Activated T-helper 17 cell treated with anti-CD3 and anti-CD28 coated beads, Interleukin-2, amount 50 U/mL, for 72 hours (primary cell): ENCODE measurements at regions not wholly inside any gene's neighbourhood (a gene's known extent, or its start where the extent isn't known, plus 50 kb on each side); places are given as distances from the start of the nearest gene placed in this dataset.

Experiments
- ATAC-seq: fragments of 150-1000 bp; cut with Tn5 transposase; replicated peaks from 2 replicates; pipeline ENCODE4 v1.10.0; 2021; ENCODE audit warnings: mild to moderate bottlenecking, moderate library complexity
- H3K27ac Mint-ChIP-seq: one replicate; pipeline ENCODE4 v1.8.0; 2022; ENCODE audit warnings: mixed read lengths
- H3K27me3 Mint-ChIP-seq: one replicate; pipeline ENCODE4 v1.8.0; 2022; ENCODE audit warnings: mixed read lengths
- H3K36me3 Mint-ChIP-seq: one replicate; pipeline ENCODE4 v1.8.0; 2022; ENCODE audit warnings: low read depth, mild to moderate bottlenecking, mixed read lengths
- H3K4me1 Mint-ChIP-seq: one replicate; pipeline ENCODE4 v1.8.0; 2022; ENCODE audit warnings: mixed read lengths
- H3K4me3 Mint-ChIP-seq: one replicate; pipeline ENCODE4 v1.8.0; 2022; ENCODE audit warnings: mild to moderate bottlenecking, mixed read lengths
- H3K9me3 Mint-ChIP-seq: one replicate; pipeline ENCODE4 v1.8.0; 2022; ENCODE audit warnings: mixed read lengths

GRCh38 chr2:191738003-191738402 lies 60.1 kb downstream of the NABP1 start:
- no peaks in the 10 kb centered on the region for H3K9me3 Mint-ChIP-seq
- peaks cover 12% of the 10 kb centered on the region for H3K4me1 Mint-ChIP-seq
- H3K4me3 Mint-ChIP-seq = no peak overlapping the region
- H3K27me3 Mint-ChIP-seq = no peaks in the 10 kb centered on the region
- H3K27ac Mint-ChIP-seq = no peak overlapping the region
- H3K36me3 Mint-ChIP-seq = no peaks in the 10 kb centered on the region
- no peak for ATAC-seq

DNA sequence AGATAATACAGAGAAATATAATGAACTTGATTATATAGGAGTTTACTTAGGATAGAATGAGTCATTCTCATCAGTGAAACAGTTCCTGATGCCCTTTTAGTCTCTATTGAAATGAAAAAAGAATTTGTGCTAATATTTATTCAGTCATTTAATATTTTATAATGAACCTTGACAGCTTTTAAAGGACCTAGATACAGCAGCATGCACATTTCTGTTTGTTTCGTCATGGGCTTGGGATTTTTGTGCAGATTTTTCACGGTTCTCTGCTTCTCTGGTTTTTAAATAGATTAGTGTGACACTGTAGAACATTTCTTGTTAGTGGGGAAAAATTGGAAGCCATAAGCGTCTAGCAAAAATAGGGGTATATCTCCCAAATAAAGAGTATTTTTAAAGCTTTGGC lies 60.7 kb downstream of the NABP1 start:
- Mint-ChIP-seq H3K36me3 (no peaks in the 10 kb centered on the region), H3K27me3 (no peaks in the 10 kb centered on the region), H3K4me1 (peaks cover 12% of the 10 kb centered on the region), H3K9me3 (no peaks in the 10 kb centered on the region), H3K4me3 (no peak overlapping the region), H3K27ac (no peak overlapping the region)
- no peak for ATAC-seq

DNA sequence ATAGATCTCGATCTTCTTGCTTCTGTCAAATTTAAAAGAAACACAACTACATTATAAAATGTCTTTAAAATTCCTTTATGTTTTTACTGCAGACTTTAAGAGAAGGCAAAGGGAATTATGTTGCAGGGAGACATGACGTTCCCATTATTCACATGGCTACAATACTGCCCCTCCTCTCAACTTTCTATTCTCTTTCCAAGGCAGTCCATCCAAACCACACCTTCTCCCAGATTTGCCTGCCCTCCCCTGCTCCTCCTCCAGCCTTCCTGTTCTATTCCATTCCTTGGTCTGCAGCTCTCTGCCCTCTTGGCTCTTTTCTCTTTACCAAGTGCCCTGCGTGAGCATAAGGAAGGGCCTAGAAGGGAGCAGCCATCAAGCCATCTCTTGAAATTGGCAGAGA lies 61.3 kb downstream of the NABP1 start:
- Mint-ChIP-seq H3K9me3 (no peaks in the 10 kb centered on the region), H3K4me3 (no peak overlapping the region), H3K4me1 (peaks cover 12% of the 10 kb centered on the region), H3K27ac (peak overlapping the region; percentile 80), H3K27me3 (no peaks in the 10 kb centered on the region), H3K36me3 (no peaks in the 10 kb centered on the region)
- ATAC-seq = no peak

- Mint-ChIP-seq H3K36me3 (no peaks in the 10 kb centered on the region), H3K4me1 (peaks cover 12% of the 10 kb centered on the region), H3K4me3 (peak overlapping the region; percentile 43), H3K27me3 (peaks cover under 1% of the 10 kb centered on the region), H3K9me3 (no peaks in the 10 kb centered on the region), H3K27ac (peak overlapping the region; percentile 80)
- ATAC-seq = peak; percentile 96
These were observed 62.1 kb downstream of the NABP1 start for GRCh38 chr2:191740016-191740419.

- Mint-ChIP-seq H3K9me3 (no peaks in the 10 kb centered on the region), H3K4me3 (no peak overlapping the region), H3K27me3 (peaks cover 4% of the 10 kb centered on the region), H3K4me1 (peaks cover 12% of the 10 kb centered on the region), H3K36me3 (no peaks in the 10 kb centered on the region), H3K27ac (no peak overlapping the region)
- ATAC-seq = no peak
These were observed 62.8 kb downstream of the NABP1 start for GRCh38 chr2:191740759-191741158.

- H3K36me3 Mint-ChIP-seq = no peaks in the 10 kb centered on the region
- no peak overlapping the region for H3K27ac Mint-ChIP-seq
- H3K9me3 Mint-ChIP-seq = no peaks in the 10 kb centered on the region
- ATAC-seq = no peak
- H3K27me3 Mint-ChIP-seq = peaks cover 4% of the 10 kb centered on the region
- H3K4me3 Mint-ChIP-seq = no peak overlapping the region
- H3K4me1 Mint-ChIP-seq = peaks cover 10% of the 10 kb centered on the region
These were observed 68.6 kb downstream of the NABP1 start for GRCh38 chr2:191746346-191747169.

DNA sequence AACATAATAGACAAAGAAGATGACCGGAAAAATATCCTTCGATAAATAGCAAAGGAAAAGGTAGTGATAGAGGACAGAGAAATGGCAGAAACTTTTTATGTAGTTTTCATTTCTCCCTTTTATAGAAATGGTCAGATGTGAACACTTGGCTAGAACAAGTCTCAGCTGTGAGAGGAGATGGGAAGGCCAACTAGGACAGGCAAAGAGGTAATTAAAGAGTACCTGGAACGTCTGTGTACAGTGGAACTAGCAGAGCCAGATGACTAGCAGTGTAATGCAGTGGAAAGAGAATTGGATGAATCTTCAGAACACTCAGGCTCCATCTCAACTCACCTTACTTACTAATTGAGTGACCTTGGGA lies 69.2 kb downstream of the NABP1 start:
- H3K4me3 Mint-ChIP-seq = no peak overlapping the region
- no peaks in the 10 kb centered on the region for H3K36me3 Mint-ChIP-seq
- ATAC-seq = no peak
- peaks cover 4% of the 10 kb centered on the region for H3K27me3 Mint-ChIP-seq
- H3K27ac Mint-ChIP-seq = no peak overlapping the region
- H3K4me1 Mint-ChIP-seq = peaks cover 10% of the 10 kb centered on the region
- H3K9me3 Mint-ChIP-seq = no peaks in the 10 kb centered on the region

DNA sequence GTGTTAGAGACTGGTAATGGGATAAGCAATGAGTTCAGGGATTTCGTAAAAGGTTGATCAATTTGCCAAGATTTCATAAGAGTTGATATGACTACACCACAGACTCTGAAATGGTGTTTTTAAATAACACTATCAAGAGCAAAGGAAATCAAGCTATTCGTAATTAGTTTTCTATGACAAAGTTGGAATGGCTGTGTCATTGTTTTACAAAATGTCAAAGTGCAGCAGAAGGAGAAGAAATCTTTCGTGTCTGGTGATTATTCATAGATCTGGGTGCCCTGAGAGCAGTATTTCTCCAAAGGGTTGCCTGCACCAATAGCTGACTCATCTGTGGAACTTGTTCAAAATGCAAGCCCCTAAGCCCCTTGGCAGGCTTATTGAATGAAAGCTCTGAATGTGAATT lies 70.1 kb downstream of the NABP1 start:
- no peaks in the 10 kb centered on the region for H3K9me3 Mint-ChIP-seq
- H3K4me3 Mint-ChIP-seq = peak overlapping the region; percentile 34

DNA sequence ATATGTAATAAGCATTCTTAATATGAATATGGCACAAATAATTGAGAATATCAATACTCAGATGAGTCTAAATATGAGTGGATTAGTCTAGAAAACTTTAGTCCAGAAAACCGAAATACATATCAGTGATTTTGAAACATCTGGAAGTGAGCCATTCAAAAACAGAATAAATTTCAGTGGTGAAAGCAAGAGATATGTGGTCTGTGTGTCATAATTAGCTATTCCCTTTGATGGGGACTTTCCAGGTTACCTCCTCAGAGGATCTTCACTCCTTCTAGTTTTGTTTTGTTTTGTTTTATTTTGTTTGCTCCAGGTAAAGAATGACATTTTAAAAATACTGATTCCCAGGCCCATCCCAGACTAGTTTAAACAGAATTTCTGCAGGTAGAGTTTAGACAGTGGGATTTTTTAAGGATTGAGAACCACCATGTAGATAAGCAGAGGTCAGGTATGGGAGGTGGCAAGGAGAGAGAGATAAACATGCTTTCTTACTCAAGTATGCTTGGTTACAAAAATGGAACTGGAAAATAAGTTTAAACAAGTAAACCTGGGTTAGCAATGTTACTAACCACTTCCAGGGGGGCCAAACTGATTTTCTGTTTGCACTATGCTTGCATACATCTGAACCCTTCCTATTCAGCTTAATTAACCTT lies 70.7 kb downstream of the NABP1 start:
- Mint-ChIP-seq H3K27ac (peak overlapping the region; percentile 77), H3K27me3 (peaks cover 4% of the 10 kb centered on the region), H3K4me1 (peaks cover 10% of the 10 kb centered on the region), H3K9me3 (no peaks in the 10 kb centered on the region), H3K4me3 (peak overlapping the region; percentile 34), H3K36me3 (no peaks in the 10 kb centered on the region)
- ATAC-seq = peak; percentile 88

More for the DNA sequence above, 70.1 kb downstream of the NABP1 start:
- ATAC-seq = peak; percentile 71
- Mint-ChIP-seq H3K27ac (peak overlapping the region; percentile 77), H3K27me3 (peaks cover 4% of the 10 kb centered on the region), H3K36me3 (no peaks in the 10 kb centered on the region), H3K4me1 (peaks cover 10% of the 10 kb centered on the region)

DNA sequence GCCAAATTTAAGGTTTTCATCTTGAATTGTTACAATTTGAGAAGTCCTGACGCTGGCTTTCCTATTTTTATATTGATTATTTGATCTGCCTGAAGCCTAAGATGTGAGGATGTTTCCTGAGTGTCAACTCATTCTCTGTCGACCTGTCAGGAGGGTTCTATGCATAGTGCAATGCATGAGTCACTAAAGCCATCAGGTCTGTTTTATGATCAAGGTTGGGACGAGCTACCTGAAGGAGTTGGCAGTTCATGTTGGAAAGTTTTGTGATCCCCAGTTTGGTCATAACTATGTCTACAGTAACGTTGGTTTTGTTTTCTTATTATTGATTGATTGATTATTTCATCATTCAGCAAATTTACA lies 71.2 kb downstream of the NABP1 start:
- Mint-ChIP-seq H3K4me1 (peaks cover 10% of the 10 kb centered on the region), H3K27ac (peak overlapping the region; percentile 77), H3K36me3 (no peaks in the 10 kb centered on the region), H3K27me3 (peaks cover 4% of the 10 kb centered on the region), H3K9me3 (no peaks in the 10 kb centered on the region), H3K4me3 (peak overlapping the region; percentile 34)
- ATAC-seq = peak; percentile 42

DNA sequence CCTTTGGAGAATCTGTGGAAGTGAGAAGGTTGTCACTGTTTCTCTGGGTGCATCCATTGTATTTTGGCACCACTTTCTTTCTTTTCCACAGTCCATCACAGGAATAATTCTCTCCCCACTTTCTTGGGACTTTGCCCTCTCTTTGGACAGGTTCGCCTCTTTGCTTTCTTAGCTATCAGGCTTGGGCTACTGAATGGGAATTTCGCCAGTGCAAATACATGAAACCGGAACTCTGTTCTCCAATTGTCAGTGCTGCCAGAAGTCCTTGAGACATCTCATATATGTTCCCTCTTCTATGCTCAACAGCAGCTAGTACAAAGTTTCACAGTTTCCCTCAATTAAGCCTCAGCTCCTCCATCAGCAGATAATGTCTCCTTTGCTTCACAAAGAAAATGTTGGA lies 76.2 kb downstream of the NABP1 start:
- Mint-ChIP-seq H3K4me3 (no peak overlapping the region), H3K4me1 (peaks cover 7% of the 10 kb centered on the region), H3K27me3 (peaks cover 5% of the 10 kb centered on the region), H3K9me3 (no peaks in the 10 kb centered on the region), H3K27ac (no peak overlapping the region), H3K36me3 (no peaks in the 10 kb centered on the region)
- no peak for ATAC-seq

DNA sequence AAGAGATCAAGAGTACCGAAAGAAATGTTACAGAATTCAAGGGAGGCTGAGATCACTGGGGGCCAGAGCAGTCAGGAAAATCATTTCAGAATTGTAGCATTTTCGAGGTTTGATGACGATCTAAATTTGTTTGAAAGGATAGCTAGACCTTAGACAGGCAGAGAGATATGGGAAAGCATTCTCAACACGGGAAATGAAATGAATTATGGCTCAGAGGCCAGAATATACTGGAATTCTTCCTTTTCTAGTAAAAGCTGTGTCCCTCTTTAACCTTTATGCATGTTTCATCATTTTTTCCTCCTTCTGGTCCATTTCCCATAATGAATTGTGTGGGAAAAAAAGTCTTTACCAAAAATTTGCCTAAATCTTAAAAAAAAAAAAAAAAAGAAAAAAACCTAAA lies 78.8 kb downstream of the NABP1 start:
- no peak overlapping the region for H3K27ac Mint-ChIP-seq
- H3K4me3 Mint-ChIP-seq = no peak overlapping the region
- no peaks in the 10 kb centered on the region for H3K9me3 Mint-ChIP-seq
- H3K36me3 Mint-ChIP-seq = no peaks in the 10 kb centered on the region
- peaks cover 5% of the 10 kb centered on the region for H3K4me1 Mint-ChIP-seq
- H3K27me3 Mint-ChIP-seq = peaks cover 11% of the 10 kb centered on the region
- ATAC-seq = no peak

GRCh38 chr2:191757208-191757607 lies 79.3 kb downstream of the NABP1 start:
- Mint-ChIP-seq H3K27ac (no peak overlapping the region), H3K4me3 (no peak overlapping the region), H3K36me3 (no peaks in the 10 kb centered on the region), H3K4me1 (peaks cover 5% of the 10 kb centered on the region), H3K27me3 (peaks cover 11% of the 10 kb centered on the region), H3K9me3 (no peaks in the 10 kb centered on the region)
- ATAC-seq = no peak

- Mint-ChIP-seq H3K4me1 (peaks cover 5% of the 10 kb centered on the region), H3K4me3 (no peak overlapping the region), H3K36me3 (no peaks in the 10 kb centered on the region), H3K27ac (no peak overlapping the region), H3K9me3 (no peaks in the 10 kb centered on the region), H3K27me3 (peaks cover 11% of the 10 kb centered on the region)
- peak; percentile 89 for ATAC-seq
These were observed 80.9 kb downstream of the NABP1 start for GRCh38 chr2:191758518-191759507.
